ENCODE measurements at regions not wholly inside any gene's neighbourhood (a gene's known extent, or its start where the extent isn't known, plus 50 kb on each side); places are given as distances from the start of the nearest gene placed in this dataset.
A peak's percentile ranks its signal among the peaks of the same experiment; 100 is the strongest.

- Histone ChIP-seq H2AFZ (ENCODE audit: low read length) (no peak overlapping the region), H3K27me3 (ENCODE audit: insufficient read depth, low read length) (no peaks in the 10 kb centered on the region), H3K4me1 (ENCODE audit: insufficient read depth, low read length) (peaks cover 10% of the 10 kb centered on the region), H3K9me3 (ENCODE audit: low read depth, low read length) (no peaks in the 10 kb centered on the region), H3K4me2 (ENCODE audit: insufficient read depth, low read length) (no peak overlapping the region), H3K79me2 (ENCODE audit: insufficient read depth, low read length) (no peaks in the 10 kb centered on the region), H3K27ac (ENCODE audit: low read depth, low read length) (no peak overlapping the region), H3K4me3 (ENCODE audit: insufficient read depth, low read length) (no peak overlapping the region), H3K36me3 (ENCODE audit: insufficient read depth, low read length) (no peaks in the 10 kb centered on the region), H4K20me1 (ENCODE audit: insufficient read depth, low read length) (no peaks in the 10 kb centered on the region)
- TF ChIP-seq CTCF (IDR thresholded peaks at IDR 0.05; ENCODE audit: extremely low read depth, low read depth, low read length): peak; percentile 51
- no peak for DNase-seq (ENCODE audit: insufficient read length, low spot score, missing footprints)
Measured at GRCh38 chr3:25033407-25034029, 394.5 kb upstream of the RARB start.

GRCh38 chr3:25035526-25035925 lies 392.5 kb upstream of the RARB start:
- DNase-seq (ENCODE audit: insufficient read length, low spot score, missing footprints): no peak
- Histone ChIP-seq H3K27me3 (ENCODE audit: insufficient read depth, low read length) (no peaks in the 10 kb centered on the region), H3K4me1 (ENCODE audit: insufficient read depth, low read length) (peaks cover 15% of the 10 kb centered on the region), H4K20me1 (ENCODE audit: insufficient read depth, low read length) (no peaks in the 10 kb centered on the region), H3K79me2 (ENCODE audit: insufficient read depth, low read length) (no peaks in the 10 kb centered on the region), H3K27ac (ENCODE audit: low read depth, low read length) (no peak overlapping the region), H3K9me3 (ENCODE audit: low read depth, low read length) (no peaks in the 10 kb centered on the region), H3K4me3 (ENCODE audit: insufficient read depth, low read length) (no peak overlapping the region), H3K4me2 (ENCODE audit: insufficient read depth, low read length) (no peak overlapping the region), H2AFZ (ENCODE audit: low read length) (no peak overlapping the region), H3K36me3 (ENCODE audit: insufficient read depth, low read length) (no peaks in the 10 kb centered on the region)
- TF ChIP-seq CTCF (IDR thresholded peaks at IDR 0.05; ENCODE audit: extremely low read depth, low read depth, low read length): no peak

GRCh38 chr3:25036633-25037032 lies 391.4 kb upstream of the RARB start:
- H3K27ac ChIP-seq (ENCODE audit: low read depth, low read length): no peak overlapping the region
- H3K4me2 ChIP-seq (ENCODE audit: insufficient read depth, low read length): no peak overlapping the region
- H3K4me3 ChIP-seq (ENCODE audit: insufficient read depth, low read length): no peak overlapping the region

More at GRCh38 chr3:25036633-25037032, 391.4 kb upstream of the RARB start:
- Histone ChIP-seq H3K4me1 (ENCODE audit: insufficient read depth, low read length) (peaks cover 18% of the 10 kb centered on the region), H4K20me1 (ENCODE audit: insufficient read depth, low read length) (no peaks in the 10 kb centered on the region), H2AFZ (ENCODE audit: low read length) (no peak overlapping the region), H3K27me3 (ENCODE audit: insufficient read depth, low read length) (no peaks in the 10 kb centered on the region), H3K36me3 (ENCODE audit: insufficient read depth, low read length) (no peaks in the 10 kb centered on the region), H3K79me2 (ENCODE audit: insufficient read depth, low read length) (no peaks in the 10 kb centered on the region), H3K9me3 (ENCODE audit: low read depth, low read length) (no peaks in the 10 kb centered on the region)
- no peak for DNase-seq (ENCODE audit: insufficient read length, low spot score, missing footprints)
- no peak for TF ChIP-seq CTCF (IDR thresholded peaks at IDR 0.05; ENCODE audit: extremely low read depth, low read depth, low read length)
